PFSK-1 (cell line): ENCODE measurements at regions not wholly inside any gene's neighbourhood (a gene's known extent, or its start where the extent isn't known, plus 50 kb on each side); places are given as distances from the start of the nearest gene placed in this dataset.

Experiments
- FOXP2 ChIP-seq: optimal IDR thresholded peaks from 2 replicates; pipeline ENCODE3; 2011; ENCODE audit warnings: borderline replicate concordance, control low read depth, inconsistent platforms; ENCODE audit not compliant: insufficient read depth; ENCODE audit errors: extremely low read length, extremely low read depth
- POLR2AphosphoS5 ChIP-seq: IDR thresholded peaks from 2 replicates; pipeline ENCODE4 v1.6.1; 2012; ENCODE audit warnings: low read depth, mild to moderate bottlenecking, control low read depth, low read length, moderate library complexity
- REST ChIP-seq, 2 experiments: IDR thresholded peaks; 2 replicates each; pipeline versions ENCODE4 v1.6.1 to v1.8.0; 2011 to 2012; ENCODE audit warnings: low read depth in 2 of 2, low read length in 2 of 2, control low read depth in 1 of 2, inconsistent platforms in 1 of 2, mild to moderate bottlenecking in 1 of 2, moderate library complexity in 1 of 2; ENCODE audit not compliant: insufficient read depth in 1 of 2
- SIN3A ChIP-seq: IDR thresholded peaks from 2 replicates; pipeline ENCODE4 v1.6.1; 2012; ENCODE audit warnings: mild to moderate bottlenecking, low read length, moderate library complexity, borderline replicate concordance; ENCODE audit not compliant: insufficient read depth
- TAF1 ChIP-seq: IDR thresholded peaks from 2 replicates; pipeline ENCODE4 v1.6.1; 2012; ENCODE audit warnings: low read length, control low read depth, borderline replicate concordance; ENCODE audit not compliant: insufficient read depth

GRCh38 chr2:145569108-145569507, 1049.2 kb upstream of the ZEB2 start:
- TF ChIP-seq FOXP2, result no peak
- TF ChIP-seq TAF1, result no peak
- TF ChIP-seq SIN3A, result no peak
- no peak for TF ChIP-seq REST (IDR thresholded peaks at IDR 0.05; ENCODE audit: insufficient read depth in 1 of 2, low read depth in 2 of 2, low read length in 2 of 2)
- no peak for TF ChIP-seq POLR2AphosphoS5

GRCh38 chr2:145563741-145564615, 1044.1 kb upstream of the ZEB2 start:
- TF ChIP-seq TAF1, result no peak

- TF ChIP-seq REST (IDR thresholded peaks at IDR 0.05; ENCODE audit: insufficient read depth in 1 of 2, low read depth in 2 of 2, low read length in 2 of 2) (no peak), TAF1 (no peak), SIN3A (no peak), POLR2AphosphoS5 (no peak), FOXP2 (no peak)
Observed at GRCh38 chr2:145561152-145561551, 1041.2 kb upstream of the ZEB2 start.

- TF ChIP-seq TAF1 (no peak), POLR2AphosphoS5 (no peak), FOXP2 (no peak)
Observed at GRCh38 chr2:145558617-145559350, 1038.9 kb upstream of the ZEB2 start.

GRCh38 chr2:145555360-145555759, 1035.4 kb upstream of the ZEB2 start:
- TF ChIP-seq POLR2AphosphoS5 (no peak), SIN3A (no peak), REST (IDR thresholded peaks at IDR 0.05; ENCODE audit: insufficient read depth in 1 of 2, low read depth in 2 of 2, low read length in 2 of 2) (no peak), TAF1 (no peak), FOXP2 (no peak)

GRCh38 chr2:145551686-145552085, 1031.8 kb upstream of the ZEB2 start:
- TF ChIP-seq TAF1, result no peak
- no peak for TF ChIP-seq SIN3A
- TF ChIP-seq REST (IDR thresholded peaks at IDR 0.05; ENCODE audit: insufficient read depth in 1 of 2, low read depth in 2 of 2, low read length in 2 of 2), result no peak
- TF ChIP-seq FOXP2, result no peak
- no peak for TF ChIP-seq POLR2AphosphoS5
